H9 (cell line): ENCODE measurements at regions not wholly inside any gene's neighbourhood (a gene's known extent, or its start where the extent isn't known, plus 50 kb on each side); places are given as distances from the start of the nearest gene placed in this dataset.

ENCODE experiments used
- DNase-seq: peaks from one replicate; pipeline ENCODE4 v3.0.0-alpha.2; 2017
- H2AFZ ChIP-seq: one replicate; pipeline ENCODE4 v1.6.1; 2013; ENCODE audit warnings: mild to moderate bottlenecking, low read length, control low read depth, moderate library complexity
- H2AK5ac ChIP-seq: 2 replicates; pipeline ENCODE4 v1.6.1; 2013; ENCODE audit warnings: low read length, control low read depth, mixed read lengths; ENCODE audit not compliant: insufficient read length
- H2BK120ac ChIP-seq: one replicate; pipeline ENCODE4 v1.6.1; 2013; ENCODE audit warnings: low read depth, mild to moderate bottlenecking, low read length, control low read depth, inconsistent platforms; ENCODE audit not compliant: poor library complexity, severe bottlenecking
- H2BK12ac ChIP-seq: 2 replicates; pipeline ENCODE4 v1.6.1; 2013; ENCODE audit warnings: low read length, control low read depth, mixed read lengths, low read depth; ENCODE audit not compliant: insufficient read length
- H2BK15ac ChIP-seq: 2 replicates; pipeline ENCODE4 v1.6.1; 2013; ENCODE audit warnings: low read depth, low read length, control low read depth
- H2BK20ac ChIP-seq: one replicate; pipeline ENCODE4 v1.6.1; 2013; ENCODE audit warnings: low read depth, mild to moderate bottlenecking, low read length, control low read depth, inconsistent platforms; ENCODE audit not compliant: poor library complexity, severe bottlenecking
- H2BK5ac ChIP-seq: 2 replicates; pipeline ENCODE4 v1.6.1; 2013; ENCODE audit warnings: low read length, control low read depth, mixed read lengths; ENCODE audit not compliant: insufficient read length
- H3K14ac ChIP-seq: 2 replicates; pipeline ENCODE4 v1.6.1; 2013; ENCODE audit warnings: low read length, control low read depth; ENCODE audit not compliant: insufficient read depth
- H3K18ac ChIP-seq: 2 replicates; pipeline ENCODE4 v1.6.1; 2013; ENCODE audit warnings: low read depth, mild to moderate bottlenecking, mixed read lengths, low read length, control low read depth; ENCODE audit not compliant: insufficient read length
- H3K23ac ChIP-seq: 2 replicates; pipeline ENCODE4 v1.6.1; 2013; ENCODE audit warnings: low read length, control low read depth, mixed read lengths, low read depth; ENCODE audit not compliant: insufficient read length
- H3K23me2 ChIP-seq: 2 replicates; pipeline ENCODE4 v1.6.1; 2013; ENCODE audit warnings: low read depth, mild to moderate bottlenecking, mixed read lengths, low read length, control low read depth; ENCODE audit not compliant: insufficient read length, poor library complexity, severe bottlenecking
- H3K27ac ChIP-seq: 2 replicates; pipeline ENCODE4 v1.5.1; 2013; ENCODE audit warnings: low read length, control low read depth, mixed read lengths, low read depth; ENCODE audit not compliant: insufficient read length
- H3K27me3 ChIP-seq: 2 replicates; pipeline ENCODE4 v1.6.1; 2013; ENCODE audit warnings: low read length, control low read depth, inconsistent platforms; ENCODE audit not compliant: insufficient read depth
- H3K4ac ChIP-seq: 2 replicates; pipeline ENCODE4 v1.6.1; 2013; ENCODE audit warnings: low read depth, mild to moderate bottlenecking, control low read depth, inconsistent platforms, low read length, moderate library complexity
- H3K4me1 ChIP-seq: 2 replicates; pipeline ENCODE4 v1.6.1; 2013; ENCODE audit warnings: low read length, control low read depth, inconsistent platforms; ENCODE audit not compliant: insufficient read depth
- H3K4me2 ChIP-seq: 2 replicates; pipeline ENCODE4 v1.6.1; 2013; ENCODE audit warnings: low read length, control low read depth, mixed read lengths; ENCODE audit not compliant: insufficient read length, insufficient read depth
- H3K56ac ChIP-seq: 2 replicates; pipeline ENCODE4 v1.6.1; 2013; ENCODE audit warnings: low read depth, mild to moderate bottlenecking, mixed read lengths, low read length, control low read depth; ENCODE audit not compliant: insufficient read length
- H3K79me1 ChIP-seq: 2 replicates; pipeline ENCODE4 v1.6.1; 2013; ENCODE audit warnings: low read depth, mild to moderate bottlenecking, moderate library complexity, low read length, control low read depth, inconsistent platforms; ENCODE audit not compliant: insufficient read depth, poor library complexity, severe bottlenecking
- H3K79me2 ChIP-seq: 2 replicates; pipeline ENCODE4 v1.6.1; 2013; ENCODE audit warnings: low read length, control low read depth, inconsistent platforms; ENCODE audit not compliant: insufficient read depth
- H3K9ac ChIP-seq: 2 replicates; pipeline ENCODE4 v1.6.1; 2013; ENCODE audit warnings: low read length, control low read depth, mixed read lengths; ENCODE audit not compliant: insufficient read length; ENCODE audit errors: extremely low read depth
- H3K9me3 ChIP-seq: one replicate; pipeline ENCODE4 v1.6.1; 2013; ENCODE audit warnings: low read depth, low read length, inconsistent platforms; ENCODE audit not compliant: control insufficient read depth
- H3T11ph ChIP-seq: one replicate; pipeline ENCODE4 v1.6.1; 2013; ENCODE audit warnings: mild to moderate bottlenecking, low read length, control low read depth, inconsistent platforms
- H4K20me1 ChIP-seq: one replicate; pipeline ENCODE4 v1.6.1; 2013; ENCODE audit not compliant: control insufficient read depth, insufficient read length, insufficient read depth
- H4K5ac ChIP-seq: 2 replicates; pipeline ENCODE4 v1.6.1; 2013; ENCODE audit warnings: low read depth, mild to moderate bottlenecking, mixed read lengths, low read length, control low read depth; ENCODE audit not compliant: insufficient read length
- H4K8ac ChIP-seq: replicated peaks from 2 replicates; pipeline ENCODE4 v1.6.1; 2013; ENCODE audit warnings: low read length, control low read depth, mixed read lengths, low read depth; ENCODE audit not compliant: insufficient read length
- H4K91ac ChIP-seq: 2 replicates; pipeline ENCODE4 v1.6.1; 2013; ENCODE audit warnings: low read depth, mild to moderate bottlenecking, moderate library complexity, mixed read lengths, low read length, control low read depth; ENCODE audit not compliant: insufficient read length
- H3K27ac Mint-ChIP-seq, 3 experiments: 2 replicates in 2 of 3; 3 replicates in 1 of 3; pipeline ENCODE4 v1.8.0; 2020 to 2021; ENCODE audit warnings: mixed read lengths in 3 of 3, mild to moderate bottlenecking in 1 of 3, moderate library complexity in 1 of 3
- H3K27me3 Mint-ChIP-seq: 2 replicates; pipeline ENCODE4 v1.8.0; 2021; ENCODE audit warnings: low read depth, mild to moderate bottlenecking, moderate library complexity, mixed read lengths
- H3K36me3 Mint-ChIP-seq, 3 experiments: 2 replicates in 2 of 3; 3 replicates in 1 of 3; pipeline ENCODE4 v1.8.0; 2020 to 2021; ENCODE audit warnings: low read depth in 3 of 3, mixed read lengths in 3 of 3; ENCODE audit not compliant: insufficient read depth in 1 of 3
- H3K4me1 Mint-ChIP-seq, 2 experiments: 2 replicates each; pipeline ENCODE4 v1.8.0; 2020; ENCODE audit warnings: mixed read lengths in 2 of 2
- H3K4me3 Mint-ChIP-seq, 2 experiments: 2 replicates in 1 of 2; 3 replicates in 1 of 2; pipeline ENCODE4 v1.8.0; 2020 to 2021; ENCODE audit warnings: mild to moderate bottlenecking in 2 of 2, mixed read lengths in 2 of 2, moderate library complexity in 1 of 2
- H3K9me3 Mint-ChIP-seq, 2 experiments: 2 replicates in 1 of 2; 3 replicates in 1 of 2; pipeline ENCODE4 v1.8.0; 2020; ENCODE audit warnings: mild to moderate bottlenecking in 2 of 2, mixed read lengths in 2 of 2, moderate library complexity in 1 of 2
- CTCF ChIP-seq: fragments of 200-600 bp; sonication (generic); conservative IDR thresholded peaks from 3 replicates; pipeline ENCODE4 v1.8.0; 2021; ENCODE audit warnings: antibody characterized with exemption, mild to moderate bottlenecking
- WGBS: extraction: QIAGEN DNeasy Blood & Tissue Kit; methylation state at CpG from one replicate; pipeline ENCODE4 v1.1.7; 2013; ENCODE audit warnings: missing lambda C conversion rate, low lambda C conversion rate, mixed read lengths; ENCODE audit not compliant: insufficient read length; ENCODE audit errors: extremely low coverage; 5-methylcytosine and 5-hydroxymethylcytosine counted together

DNA sequence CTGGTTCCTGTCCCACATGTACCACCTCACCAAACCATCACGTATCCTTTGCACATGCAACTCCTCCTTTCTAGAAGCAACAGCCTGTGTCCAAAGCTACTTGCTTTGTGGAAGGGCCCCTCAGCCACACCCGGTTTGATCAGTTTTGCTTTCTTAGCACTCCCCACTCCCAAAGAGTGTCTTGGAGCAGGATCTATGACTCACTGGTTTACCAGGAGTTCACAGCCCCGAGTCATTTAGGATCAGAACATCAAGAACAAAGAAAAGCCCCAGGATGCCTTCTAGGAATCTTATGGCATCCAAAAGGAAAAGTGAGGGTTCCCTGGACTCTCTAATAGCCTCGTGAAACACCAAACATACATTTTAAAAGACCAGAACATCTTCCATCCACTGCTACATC lies 50.7 kb upstream of the IGF1R start:
- H3K9me3 Mint-ChIP-seq: peaks cover 10 to 11% of the 10 kb centered on the region in 2 experiments
- no peak overlapping the region for H2AK5ac ChIP-seq

More for the DNA sequence above, 50.7 kb upstream of the IGF1R start:
- no peak for DNase-seq
- Histone ChIP-seq H3K4me1 (peaks cover 4% of the 10 kb centered on the region; the same call in 1 of the 2 replicates), H4K20me1 (no peaks in the 10 kb centered on the region), H3K9ac (no peak overlapping the region), H2BK12ac (no peak overlapping the region), H3K4ac (no peak overlapping the region), H2AFZ (no peak overlapping the region), H4K5ac (no peak overlapping the region), H4K8ac (no peak overlapping the region), H2BK5ac (no peak overlapping the region), H4K91ac (no peak overlapping the region), H2BK20ac (no peak overlapping the region), H2BK15ac (no peak overlapping the region), H3K27ac (no peak overlapping the region), H3K18ac (no peak overlapping the region), H3K56ac (no peak overlapping the region), H3K14ac (no peak overlapping the region), H3K9me3 (peaks cover 6% of the 10 kb centered on the region), H3K23ac (no peak overlapping the region), H3K23me2 (no peaks in the 10 kb centered on the region), H3K79me1 (no peaks in the 10 kb centered on the region), H3K4me2 (no peak overlapping the region), H3K27me3 (no peaks in the 10 kb centered on the region), H2BK120ac (no peak overlapping the region), H3K79me2 (no peaks in the 10 kb centered on the region), H3T11ph (no peak overlapping the region)
- Mint-ChIP-seq H3K4me1 (peaks cover 27% of the 10 kb centered on the region in 2 experiments), H3K27me3 (peaks cover 11% of the 10 kb centered on the region), H3K4me3 (no peak overlapping the region; a peak in 1 of 5 replicates), H3K36me3 (peaks cover 4 to 10% (median 6%) of the 10 kb centered on the region in 3 experiments), H3K27ac (0 out of 7 replicates have a peak overlapping the region, but pooled peaks of 1 of the 3 experiments have one; percentile 21)
- WGBS: no CpG with 5 or more reads among the region's 4 CpGs
- TF ChIP-seq CTCF: no peak
